GM18867 (cell line): ENCODE measurements at regions not wholly inside any gene's neighbourhood (a gene's known extent, or its start where the extent isn't known, plus 50 kb on each side); places are given as distances from the start of the nearest gene placed in this dataset.
"Not testable (repeated sequence)": the region's sequence is repeated elsewhere in the genome, so short reads cannot be mapped to it uniquely, and the experiment has no call there.

Experiments
- ATAC-seq: cut with Tn5 transposase; IDR thresholded peaks from one replicate; pipeline ENCODE4 v1.9.1; 2021; ENCODE audit warnings: mild to moderate bottlenecking, moderate library complexity; ENCODE audit not compliant: unreplicated experiment

DNA sequence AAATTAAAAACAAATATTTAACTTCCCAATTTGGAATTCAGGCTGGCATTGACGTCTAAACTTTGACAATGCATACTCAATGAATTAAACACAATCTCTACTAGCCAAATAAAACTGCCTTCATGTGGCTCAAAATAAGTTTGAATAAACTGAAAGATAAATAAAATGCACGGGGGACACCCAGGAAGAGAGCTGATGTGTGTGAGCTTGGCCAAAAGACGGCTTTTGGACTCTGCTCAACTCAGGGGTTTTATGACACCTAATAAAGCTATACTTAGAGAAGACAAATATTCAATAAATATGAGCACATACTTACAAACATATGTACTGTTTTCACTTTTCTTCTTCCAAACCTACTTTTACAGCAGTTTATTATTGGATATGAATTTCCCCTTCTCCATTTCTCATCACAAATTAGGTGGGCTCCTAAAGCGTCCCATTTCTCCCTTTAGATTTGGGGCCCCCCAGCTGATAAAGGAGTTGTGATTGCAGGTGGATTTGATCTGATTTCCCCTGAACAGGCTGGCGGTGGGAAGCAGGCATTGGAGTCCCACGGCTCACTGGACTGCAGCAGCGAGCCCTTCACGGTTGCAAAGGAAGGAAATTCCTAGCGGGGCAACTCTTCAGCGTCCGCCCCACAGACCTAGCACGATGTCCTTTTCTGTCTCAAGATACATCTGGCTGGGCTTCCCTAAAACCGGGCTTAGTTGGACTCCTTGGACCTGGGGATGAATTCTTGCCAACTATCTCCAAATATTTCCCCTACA, 79.6 kb downstream of the INSIG1 start:
- ATAC-seq = no peak

DNA sequence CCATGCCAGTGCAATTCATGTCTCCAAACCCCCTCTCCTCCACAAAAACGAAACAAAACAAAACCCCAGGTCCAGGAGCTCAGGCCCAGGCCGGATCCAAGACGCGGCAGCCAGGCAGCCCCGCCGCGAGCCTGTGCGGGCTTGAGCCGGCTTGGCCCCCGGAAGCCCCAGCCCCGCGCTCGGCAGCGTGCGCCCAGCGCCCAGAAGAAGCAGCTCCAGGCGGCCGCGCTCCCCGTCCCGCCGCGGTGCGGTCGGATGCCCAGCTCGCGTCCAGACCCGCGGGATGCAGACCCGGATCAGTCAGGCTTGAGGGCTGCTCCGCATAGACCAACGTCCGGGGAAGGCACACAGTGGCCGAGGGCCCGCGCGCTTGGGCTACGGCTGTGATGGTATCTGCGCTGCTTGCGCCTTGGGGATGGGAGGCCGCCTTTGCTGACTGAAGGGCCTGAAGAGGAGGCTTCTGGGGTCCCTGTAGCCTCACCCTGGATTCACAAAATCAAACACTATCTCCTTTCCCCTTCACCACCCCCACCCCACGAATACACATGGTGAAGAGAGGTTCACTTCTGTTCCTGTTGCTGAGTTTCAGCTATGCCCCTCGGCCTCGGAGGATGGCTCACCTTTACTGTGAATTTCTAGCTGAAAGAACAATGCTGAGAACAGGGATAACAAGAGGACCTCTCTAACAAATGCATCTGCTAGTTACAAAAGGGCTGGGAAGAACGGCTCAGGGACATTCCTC, 79.9 kb upstream of the EN2 start:
- ATAC-seq = no peak

DNA sequence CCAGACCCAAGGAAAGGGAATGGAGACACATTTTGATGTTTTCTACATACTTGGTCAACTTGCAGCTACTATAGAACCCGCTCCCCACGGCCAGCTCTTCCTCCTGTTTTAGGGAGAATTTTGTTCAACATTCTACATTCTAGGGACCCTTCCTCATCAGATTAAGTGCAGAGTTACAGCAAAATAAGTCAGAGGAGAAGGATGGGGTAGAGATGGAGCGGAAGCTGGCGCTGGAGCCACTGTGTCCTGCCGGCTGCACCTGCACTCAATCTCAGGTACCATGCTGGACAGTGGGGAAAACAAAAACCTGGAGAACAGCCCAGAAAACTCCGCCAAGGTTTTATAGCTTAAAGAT, 79.4 kb upstream of the EN2 start:
- no peak for ATAC-seq

- no peak for ATAC-seq
These were observed 78.7 kb upstream of the EN2 start for GRCh38 chr7:155378959-155379871.

GRCh38 chr7:155380221-155380861, 77.6 kb upstream of the EN2 start:
- ATAC-seq = peak; percentile 96

DNA sequence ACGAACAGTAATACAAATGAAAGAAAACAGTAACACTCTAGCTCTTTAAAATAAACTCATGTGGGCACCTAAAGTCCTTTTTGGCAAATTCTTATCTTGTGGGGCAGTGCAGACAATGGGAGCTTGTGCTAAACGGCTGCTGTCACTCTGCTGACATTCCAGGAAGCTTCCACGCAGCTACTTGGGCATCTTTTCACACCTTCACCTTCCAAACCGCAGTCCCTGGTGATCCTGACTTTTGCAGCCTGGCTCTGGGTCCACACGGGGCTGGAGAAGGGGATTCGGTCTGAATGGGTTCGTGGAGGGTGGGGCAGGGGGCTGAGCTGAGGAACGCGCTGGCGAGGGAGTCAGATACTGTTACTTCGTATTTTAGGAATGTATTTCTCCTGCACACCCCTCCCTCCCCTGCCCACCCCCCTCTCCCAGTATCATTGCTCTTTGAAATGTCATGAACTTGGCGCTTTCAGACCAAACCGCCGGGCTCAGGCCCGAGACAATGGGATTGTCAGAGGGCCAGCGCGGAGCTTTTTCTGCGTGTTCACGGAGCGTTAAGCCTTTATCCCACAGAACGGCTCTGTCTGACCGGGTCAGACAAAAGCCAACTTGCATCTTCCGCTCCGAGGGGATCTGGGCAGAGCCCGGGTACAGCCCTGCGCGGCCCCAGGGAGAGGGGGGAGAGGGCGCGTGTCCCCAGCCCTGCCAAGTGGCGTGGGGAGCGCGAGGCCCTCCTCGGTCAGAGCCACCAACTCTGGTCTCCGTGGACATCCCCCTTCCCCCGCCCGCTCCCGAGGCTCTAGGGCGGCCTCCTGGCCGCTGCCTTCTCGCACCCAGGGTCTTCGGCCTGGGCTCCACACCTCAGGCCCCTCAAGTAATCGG, 76.7 kb upstream of the EN2 start:
- ATAC-seq = no peak

DNA sequence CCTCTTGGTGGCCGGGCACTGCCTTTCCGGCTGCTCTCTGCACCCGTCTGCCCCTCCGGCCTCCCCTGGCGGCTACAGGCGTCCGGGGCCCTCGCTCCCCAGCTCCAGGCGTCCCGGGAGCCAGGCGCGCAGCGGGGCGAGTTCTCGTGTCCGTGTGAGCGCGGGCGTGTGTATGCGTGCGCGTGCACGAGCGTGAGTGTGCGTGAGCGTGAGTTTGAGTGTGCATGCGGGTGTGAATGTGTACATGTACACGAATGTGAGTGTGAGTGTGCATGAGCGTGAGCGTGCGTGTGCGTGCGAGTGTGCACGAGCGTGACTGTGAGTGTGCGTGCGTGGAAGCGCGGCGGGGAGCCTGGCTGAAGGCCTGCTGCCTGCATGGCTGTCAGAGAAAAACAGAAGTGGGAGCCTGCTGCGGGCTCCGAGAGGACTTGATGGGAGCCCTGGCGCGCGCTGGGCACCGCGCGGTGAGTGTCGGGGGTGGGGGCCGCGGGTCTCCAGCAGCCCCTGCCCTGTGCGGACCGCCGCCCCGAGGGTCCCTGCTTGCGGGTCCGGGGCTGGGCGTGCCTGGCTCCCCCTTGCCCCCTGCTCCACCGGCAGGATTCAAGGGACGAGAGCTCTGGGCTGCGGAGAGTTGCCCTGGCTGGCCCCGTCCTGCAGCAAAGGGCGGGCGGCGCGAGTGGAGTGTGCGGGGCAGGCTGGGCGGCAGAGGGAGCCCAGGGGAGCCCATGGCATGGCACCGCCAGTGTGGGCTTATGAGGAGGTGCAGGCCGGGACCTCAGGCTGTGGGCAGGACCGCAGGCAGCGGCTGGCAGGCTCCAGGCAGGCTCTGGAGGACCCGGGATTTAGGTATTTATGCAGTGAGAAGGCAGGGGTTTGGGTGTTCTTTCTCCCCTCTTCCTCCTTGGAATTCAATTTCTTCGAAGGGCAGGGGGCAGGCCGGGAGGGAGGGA, 75.8 kb upstream of the EN2 start:
- ATAC-seq = no peak

DNA sequence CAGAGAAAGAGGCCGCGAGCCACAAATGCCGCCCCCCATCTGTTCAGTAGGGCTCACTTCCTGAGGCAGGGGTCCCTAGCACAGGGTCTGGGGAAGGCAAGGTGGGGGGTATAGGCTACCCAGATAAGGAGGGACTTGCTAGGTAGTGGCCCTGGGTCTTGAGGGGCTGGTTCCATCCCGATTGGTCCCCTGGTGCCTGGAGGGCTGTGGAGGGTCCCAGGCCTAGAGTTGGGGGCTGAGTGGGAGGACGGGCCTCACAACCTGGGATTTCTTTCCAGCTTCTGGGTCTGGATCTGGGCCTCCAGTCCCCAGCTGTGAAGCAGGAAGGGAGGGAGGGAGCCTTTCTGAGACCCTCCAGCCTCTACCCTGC, 75.1 kb upstream of the EN2 start:
- no peak for ATAC-seq

DNA sequence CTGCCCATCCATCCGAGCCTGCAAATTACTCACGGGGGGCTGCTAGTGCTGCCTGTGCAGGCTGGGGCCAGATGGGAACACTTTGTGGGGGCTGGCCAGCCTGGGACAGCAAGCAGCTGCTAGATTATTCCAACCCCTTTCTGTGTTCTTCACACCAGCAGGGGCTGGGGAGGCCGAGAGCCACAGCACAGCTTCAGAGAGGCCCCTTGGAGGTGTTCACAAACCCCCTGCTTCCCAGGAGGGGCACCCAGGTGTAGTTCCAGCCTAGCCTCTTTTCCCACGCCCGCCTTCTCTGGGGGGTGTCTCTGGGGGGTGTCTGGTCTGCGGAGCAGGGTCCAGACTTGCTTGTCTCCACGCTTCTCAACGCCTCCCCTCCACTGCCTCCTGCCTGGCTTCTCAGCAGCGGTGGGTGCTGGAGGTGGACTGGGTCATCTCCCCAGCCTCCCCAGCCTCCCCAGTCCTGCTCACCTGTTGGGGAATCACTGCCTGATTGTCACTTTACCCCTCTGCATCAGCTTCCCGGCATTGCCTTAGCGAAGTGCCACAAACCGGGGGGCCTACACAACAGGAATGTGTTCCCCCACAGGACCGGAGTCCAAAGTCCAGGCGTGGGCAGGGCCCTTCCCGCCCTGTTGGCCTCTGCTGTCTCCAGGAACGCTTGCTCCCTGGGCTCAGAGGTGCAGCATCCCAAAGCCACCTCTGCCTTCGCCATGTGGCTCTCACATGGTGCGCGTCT, 74.0 kb upstream of the EN2 start:
- no peak for ATAC-seq

DNA sequence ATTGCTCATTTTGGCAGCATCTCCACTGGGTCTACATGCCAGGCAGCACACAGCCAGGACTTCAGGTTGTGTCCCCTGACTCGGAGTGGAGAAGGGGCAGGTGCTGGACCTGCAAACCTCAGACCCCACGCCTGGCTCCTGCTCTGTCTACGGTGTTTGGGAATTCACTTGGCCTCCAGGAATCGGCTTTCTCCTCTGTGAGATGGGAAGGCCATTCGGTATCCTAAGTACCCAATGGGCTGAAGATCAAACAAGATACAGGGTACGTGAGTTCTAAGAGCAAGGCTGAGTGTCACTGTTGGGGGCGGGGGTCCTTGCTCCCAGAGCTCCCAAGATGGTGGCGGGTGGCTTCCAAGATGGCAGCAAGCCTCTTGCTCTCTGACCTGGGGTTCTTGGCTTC, 73.2 kb upstream of the EN2 start:
- no peak for ATAC-seq

DNA sequence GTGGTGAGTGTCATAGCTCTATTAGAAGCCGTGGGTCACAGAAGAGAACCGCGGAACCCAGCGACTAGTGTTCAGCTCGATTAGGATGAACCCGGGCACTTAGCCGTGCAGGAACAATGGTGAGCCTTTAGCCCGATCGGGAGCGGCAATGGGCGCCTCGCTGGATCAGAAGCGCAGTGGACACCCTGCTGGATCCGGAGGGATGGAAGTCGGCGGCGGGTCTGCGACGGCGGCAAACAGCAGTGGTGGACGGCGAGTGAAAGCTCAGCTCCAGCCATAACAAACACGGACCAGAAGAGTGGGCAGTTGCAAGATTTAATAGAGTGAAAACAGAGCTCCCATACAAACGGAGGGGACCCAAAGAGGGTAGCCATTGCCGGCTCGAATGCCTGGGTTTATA, 72.7 kb upstream of the EN2 start:
- not testable (repeated sequence) for ATAC-seq

DNA sequence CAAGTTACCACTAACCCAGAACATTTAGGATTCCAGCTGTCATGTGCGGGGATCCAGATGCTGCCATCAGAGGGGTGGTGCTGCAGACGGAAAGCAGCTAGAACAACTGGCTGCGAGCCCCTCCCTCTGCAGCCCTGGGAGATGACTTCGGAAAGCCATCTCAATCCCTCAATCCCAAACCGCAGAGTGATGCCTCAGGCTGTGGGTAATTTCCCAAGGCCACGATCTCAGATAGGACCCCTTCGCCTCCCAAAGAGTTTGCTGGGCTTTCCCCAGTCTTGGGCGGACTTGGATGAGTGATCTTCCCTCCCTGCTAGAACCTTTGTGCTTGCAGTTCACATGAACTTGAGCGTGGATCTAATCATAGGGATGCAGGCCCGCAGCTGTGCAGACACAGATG, 71.3 kb upstream of the EN2 start:
- ATAC-seq = no peak

DNA sequence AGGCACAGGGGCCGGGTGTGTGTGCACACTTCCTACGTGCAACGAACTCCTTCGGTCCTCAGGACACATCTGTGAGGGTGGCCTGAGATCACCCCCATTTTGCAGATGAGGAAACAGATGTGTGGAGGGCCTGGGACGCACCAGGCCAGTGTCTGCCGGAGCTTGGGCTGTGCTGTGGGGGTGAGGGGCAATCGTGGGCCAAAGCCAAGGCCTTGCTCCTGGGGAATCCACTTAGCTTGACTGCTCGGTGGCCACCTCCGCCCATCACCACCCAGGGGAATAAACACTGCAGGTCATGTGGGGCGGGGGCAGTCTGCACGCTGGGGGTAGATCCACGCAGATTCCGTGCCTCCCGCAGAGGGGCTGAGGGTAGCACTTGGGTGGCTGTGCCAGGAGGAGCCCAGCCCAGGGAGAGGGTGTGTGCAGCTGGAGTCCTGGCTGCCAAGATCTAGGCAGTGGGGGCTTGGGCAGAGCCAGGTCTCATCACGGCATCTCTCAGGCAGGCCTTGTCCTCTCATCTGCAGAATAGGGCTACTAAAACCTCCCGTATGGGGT, 70.8 kb upstream of the EN2 start:
- no peak for ATAC-seq

DNA sequence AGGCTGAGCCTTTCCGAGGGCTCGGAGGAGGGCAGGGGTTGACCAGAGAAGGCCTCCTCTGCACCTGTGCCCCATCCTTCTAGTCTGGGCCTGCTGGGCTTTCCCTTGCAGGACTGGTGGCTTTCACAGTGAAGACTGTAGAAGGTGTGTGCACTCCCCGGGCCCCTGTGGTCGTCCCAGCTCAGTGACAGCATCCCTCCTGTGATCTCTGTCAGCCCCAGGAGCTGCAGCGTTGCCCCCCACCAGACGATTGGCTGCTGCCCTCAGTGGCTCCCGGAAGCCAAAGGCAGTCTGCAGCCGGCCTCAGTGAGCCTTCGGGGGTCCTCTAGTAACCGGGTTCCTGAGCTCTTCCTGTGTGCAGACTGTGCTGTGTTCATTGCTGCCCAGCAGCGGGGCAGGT, 69.4 kb upstream of the EN2 start:
- ATAC-seq = no peak

DNA sequence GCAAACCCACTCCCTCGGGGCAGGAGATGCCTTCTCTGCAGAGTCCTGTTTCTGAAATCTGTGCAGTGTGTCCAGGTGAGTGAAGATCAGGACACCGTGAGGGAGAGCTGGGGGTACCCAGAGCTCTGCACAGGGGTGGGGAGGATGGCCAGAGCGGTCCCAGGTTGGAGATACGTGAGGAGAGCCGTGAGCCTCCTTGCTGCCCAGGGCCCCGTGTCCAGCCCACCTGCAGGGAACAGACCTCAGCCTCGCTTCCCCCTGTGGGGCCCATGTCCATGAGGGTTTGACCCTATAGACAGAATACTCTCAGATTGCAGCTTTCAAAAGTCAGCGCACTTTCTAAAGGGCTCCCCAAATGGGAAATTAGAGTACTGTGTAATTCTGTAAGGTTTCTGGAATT, 66.5 kb upstream of the EN2 start:
- no peak for ATAC-seq

DNA sequence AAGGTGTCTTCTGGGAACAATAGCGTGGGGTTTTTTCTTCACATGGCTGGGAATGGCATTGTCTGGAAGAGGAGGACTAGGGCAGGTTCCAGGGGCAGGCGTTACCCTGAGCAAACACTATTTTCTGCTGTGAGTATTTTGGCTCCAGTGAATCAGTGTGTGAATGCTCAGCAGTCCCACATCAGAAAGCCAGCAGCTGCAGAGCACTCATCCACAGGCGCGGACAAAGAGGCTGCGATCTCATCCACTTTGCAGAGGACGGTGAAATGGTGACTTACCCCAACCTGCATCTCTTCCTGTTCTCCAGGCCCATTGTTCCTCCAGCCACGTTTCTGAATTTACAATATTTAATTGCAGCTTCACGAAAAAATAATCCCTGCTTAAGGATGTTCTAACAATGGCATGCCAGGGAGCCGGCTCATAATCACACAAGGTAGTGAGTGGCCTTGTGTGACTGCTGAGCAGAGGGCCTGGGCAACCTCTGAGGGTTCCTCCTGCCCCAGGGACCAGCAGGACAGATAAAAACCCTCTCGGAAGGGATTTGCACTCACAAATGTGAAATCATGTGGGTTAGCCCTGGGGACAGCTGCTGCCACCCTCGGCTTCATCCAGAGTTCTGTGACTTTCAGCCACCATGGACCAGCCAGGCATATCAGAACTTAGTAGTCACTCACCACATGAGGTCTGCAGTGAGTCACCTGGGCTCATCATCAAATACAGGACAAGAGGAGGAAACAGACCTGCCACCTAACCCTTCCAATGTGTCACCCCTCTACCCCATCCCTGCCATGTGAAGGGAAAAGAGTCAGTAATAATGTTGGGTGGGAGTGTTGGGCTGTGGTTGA, 65.0 kb upstream of the EN2 start:
- ATAC-seq = no peak

DNA sequence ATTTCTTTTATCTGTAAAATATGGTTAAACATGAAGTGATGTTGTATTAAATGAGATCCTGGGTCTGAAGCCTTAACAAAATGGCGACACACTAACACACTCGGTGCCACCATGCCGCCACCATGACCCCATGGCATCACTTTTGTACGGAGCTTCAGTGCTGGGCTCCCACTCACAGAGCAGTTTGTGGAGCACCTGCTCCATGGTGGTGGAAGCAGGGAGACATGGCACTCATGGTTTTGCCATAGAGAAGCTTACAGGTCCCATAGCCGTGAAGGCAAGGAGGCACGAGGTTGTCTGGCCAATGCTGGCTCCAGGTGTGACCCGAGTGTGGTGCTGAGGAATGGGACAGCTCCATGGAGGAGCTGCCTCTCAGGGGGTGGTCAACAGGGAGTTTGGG, 63.5 kb upstream of the EN2 start:
- ATAC-seq = no peak
